ENCODE measurements at regions not wholly inside any gene's neighbourhood (a gene's known extent, or its start where the extent isn't known, plus 50 kb on each side); places are given as distances from the start of the nearest gene placed in this dataset.

DNA sequence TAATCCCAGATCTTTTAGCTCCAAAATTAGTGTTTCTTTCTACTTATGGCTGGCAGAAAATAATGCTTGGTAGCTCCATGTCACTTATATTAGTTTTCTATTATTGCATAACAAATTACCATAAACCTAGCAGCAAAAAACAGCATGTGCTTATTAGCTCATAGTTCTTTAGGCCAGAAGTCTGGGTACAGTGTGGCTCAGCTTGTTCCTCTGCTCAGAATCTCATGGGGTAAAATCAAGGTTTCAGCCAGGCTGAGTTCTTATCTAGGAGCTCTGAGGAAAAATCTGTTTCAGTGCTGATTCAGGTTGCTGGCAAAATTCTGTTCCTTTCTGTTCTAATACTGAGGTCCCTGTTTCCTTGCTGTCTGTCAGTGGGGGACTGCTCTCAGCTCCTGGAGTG lies 101.1 kb downstream of the CT47B1 start:
- DNase-seq (ENCODE audit: extremely low read depth, insufficient read length): no peak
- Histone ChIP-seq H3K27me3 (replicated peaks; ENCODE audit: control insufficient read depth, insufficient read depth, low read length) (no peaks in the 10 kb centered on the region), H3K4me3 (replicated peaks; ENCODE audit: low read depth, low read length) (no peak overlapping the region), H3K36me3 (ENCODE audit: control insufficient read depth, insufficient read depth, low read length) (no peaks in the 10 kb centered on the region)
- TF ChIP-seq, protein P1, sequence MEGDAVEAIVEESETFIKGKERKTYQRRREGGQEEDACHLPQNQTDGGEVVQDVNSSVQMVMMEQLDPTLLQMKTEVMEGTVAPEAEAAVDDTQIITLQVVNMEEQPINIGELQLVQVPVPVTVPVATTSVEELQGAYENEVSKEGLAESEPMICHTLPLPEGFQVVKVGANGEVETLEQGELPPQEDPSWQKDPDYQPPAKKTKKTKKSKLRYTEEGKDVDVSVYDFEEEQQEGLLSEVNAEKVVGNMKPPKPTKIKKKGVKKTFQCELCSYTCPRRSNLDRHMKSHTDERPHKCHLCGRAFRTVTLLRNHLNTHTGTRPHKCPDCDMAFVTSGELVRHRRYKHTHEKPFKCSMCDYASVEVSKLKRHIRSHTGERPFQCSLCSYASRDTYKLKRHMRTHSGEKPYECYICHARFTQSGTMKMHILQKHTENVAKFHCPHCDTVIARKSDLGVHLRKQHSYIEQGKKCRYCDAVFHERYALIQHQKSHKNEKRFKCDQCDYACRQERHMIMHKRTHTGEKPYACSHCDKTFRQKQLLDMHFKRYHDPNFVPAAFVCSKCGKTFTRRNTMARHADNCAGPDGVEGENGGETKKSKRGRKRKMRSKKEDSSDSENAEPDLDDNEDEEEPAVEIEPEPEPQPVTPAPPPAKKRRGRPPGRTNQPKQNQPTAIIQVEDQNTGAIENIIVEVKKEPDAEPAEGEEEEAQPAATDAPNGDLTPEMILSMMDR (IDR thresholded peaks at IDR 0.05; ENCODE audit: insufficient read depth, low read length, poor library complexity, severe bottlenecking): no peak

DNA sequence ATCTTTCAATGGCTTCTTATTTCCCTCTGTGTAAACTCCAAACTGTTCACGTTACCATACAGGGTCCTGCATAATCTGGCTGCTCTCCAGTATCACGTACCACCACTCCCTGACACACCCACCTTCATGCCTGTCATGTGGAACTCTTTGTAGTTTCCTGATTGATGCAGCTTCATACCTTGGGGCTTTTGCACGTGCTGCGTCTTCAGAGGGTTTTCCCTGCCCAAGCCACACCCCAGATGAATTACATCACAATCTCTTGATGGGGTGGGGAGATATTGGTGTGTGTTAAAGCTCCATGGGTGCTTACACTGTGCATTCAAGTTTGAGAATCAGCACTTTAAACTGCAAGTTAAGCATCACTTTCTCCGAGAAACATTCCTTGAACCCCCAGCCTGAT lies 101.9 kb downstream of the CT47B1 start:
- TF ChIP-seq, protein P1 (IDR thresholded peaks at IDR 0.05; ENCODE audit: insufficient read depth, low read length, poor library complexity, severe bottlenecking): no peak
- no peak for DNase-seq (ENCODE audit: extremely low read depth, insufficient read length)

DNA sequence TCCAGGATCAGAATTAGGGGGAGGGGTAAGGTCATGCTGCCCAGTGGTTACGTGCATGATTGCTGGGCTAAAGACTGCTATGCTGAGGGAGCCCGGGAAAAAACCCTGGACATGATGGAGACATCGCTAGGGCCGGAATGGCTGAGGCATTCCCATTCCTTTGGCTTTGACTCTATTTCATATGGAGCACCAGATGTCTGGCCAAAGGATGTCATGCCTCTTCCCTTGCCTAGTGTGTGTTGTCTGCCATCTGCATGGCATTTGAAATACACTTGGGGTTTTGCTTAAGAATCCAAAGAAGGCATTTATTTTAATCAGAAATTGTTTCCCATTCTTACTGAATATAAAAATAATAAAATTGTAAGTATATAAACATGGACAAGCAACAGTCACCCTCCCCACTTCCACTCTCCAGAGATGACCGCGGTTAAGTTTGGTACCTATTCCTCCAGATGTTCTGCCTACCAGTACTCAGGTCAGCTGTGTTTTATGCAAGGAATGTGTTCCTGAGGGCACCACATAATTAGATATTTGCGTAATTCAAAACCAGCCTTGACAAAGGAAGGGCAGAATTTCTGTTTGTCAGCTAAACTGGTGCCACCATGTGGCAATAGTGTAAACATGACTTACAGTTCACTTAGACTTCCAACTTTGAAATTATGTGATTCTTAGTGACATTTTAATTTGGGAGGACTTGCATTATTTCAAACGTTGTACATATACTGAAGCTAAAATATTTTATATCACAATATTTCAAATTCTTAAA lies 105.9 kb downstream of the CT47B1 start:
- DNase-seq (ENCODE audit: extremely low read depth, insufficient read length): peak; percentile 13
- Histone ChIP-seq H3K27me3 (replicated peaks; ENCODE audit: control insufficient read depth, insufficient read depth, low read length) (no peaks in the 10 kb centered on the region), H3K36me3 (ENCODE audit: control insufficient read depth, insufficient read depth, low read length) (no peaks in the 10 kb centered on the region), H3K4me3 (replicated peaks; ENCODE audit: low read depth, low read length) (no peak overlapping the region)
- TF ChIP-seq, protein P1 (IDR thresholded peaks at IDR 0.05; ENCODE audit: insufficient read depth, low read length, poor library complexity, severe bottlenecking): peak; percentile 35

More for the DNA sequence above, 101.9 kb downstream of the CT47B1 start:
- H3K27me3 ChIP-seq (replicated peaks; ENCODE audit: control insufficient read depth, insufficient read depth, low read length): no peaks in the 10 kb centered on the region
- no peaks in the 10 kb centered on the region for H3K36me3 ChIP-seq (ENCODE audit: control insufficient read depth, insufficient read depth, low read length)
- H3K4me3 ChIP-seq (replicated peaks; ENCODE audit: low read depth, low read length): no peak overlapping the region

DNA sequence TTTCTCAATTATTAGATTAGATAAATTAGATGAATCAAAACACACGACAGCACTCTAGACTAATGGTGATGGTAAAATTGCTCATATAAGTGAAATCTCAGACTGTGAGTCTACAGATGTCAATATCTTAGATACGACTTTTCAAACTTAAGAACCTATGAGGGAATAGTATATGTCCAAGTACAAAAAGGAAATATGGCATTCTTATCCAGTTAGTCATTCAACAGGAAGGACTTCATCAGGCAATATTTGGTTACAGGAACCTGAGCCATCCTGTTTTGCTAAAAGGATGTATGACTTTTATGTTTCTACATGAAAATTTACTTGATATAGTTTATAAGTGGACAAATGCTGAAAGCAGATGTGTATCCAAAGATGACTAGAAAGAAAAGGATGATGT lies 107.0 kb downstream of the CT47B1 start:
- TF ChIP-seq, protein P1 (IDR thresholded peaks at IDR 0.05; ENCODE audit: insufficient read depth, low read length, poor library complexity, severe bottlenecking): no peak
- no peak for DNase-seq (ENCODE audit: extremely low read depth, insufficient read length)
- H3K4me3 ChIP-seq (replicated peaks; ENCODE audit: low read depth, low read length): no peak overlapping the region
- no peaks in the 10 kb centered on the region for H3K36me3 ChIP-seq (ENCODE audit: control insufficient read depth, insufficient read depth, low read length)
- H3K27me3 ChIP-seq (replicated peaks; ENCODE audit: control insufficient read depth, insufficient read depth, low read length): no peaks in the 10 kb centered on the region

DNA sequence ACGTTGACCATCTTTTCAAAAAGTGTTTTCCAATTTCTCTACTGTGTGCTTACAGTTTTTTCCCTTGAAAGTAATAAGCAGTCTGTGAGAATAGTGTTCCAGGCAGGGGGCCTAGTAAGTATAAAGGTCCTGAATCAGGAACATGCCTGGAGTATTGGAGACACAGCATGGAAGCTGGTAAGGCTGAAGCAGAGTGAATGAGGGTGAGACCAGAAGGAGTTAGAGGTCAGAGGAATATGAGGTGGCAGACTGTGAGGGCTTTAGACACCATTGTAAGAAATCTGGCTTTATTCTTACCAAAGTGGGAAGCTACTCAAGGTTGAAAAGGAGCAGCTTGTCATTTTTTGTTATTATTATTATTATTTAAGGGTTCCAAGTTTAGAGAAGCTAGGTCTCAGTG lies 107.4 kb downstream of the CT47B1 start:
- DNase-seq (ENCODE audit: extremely low read depth, insufficient read length): no peak
- TF ChIP-seq, protein P1 (IDR thresholded peaks at IDR 0.05; ENCODE audit: insufficient read depth, low read length, poor library complexity, severe bottlenecking): no peak
- H3K4me3 ChIP-seq (replicated peaks; ENCODE audit: low read depth, low read length): no peak overlapping the region
- no peaks in the 10 kb centered on the region for H3K36me3 ChIP-seq (ENCODE audit: control insufficient read depth, insufficient read depth, low read length)
- no peaks in the 10 kb centered on the region for H3K27me3 ChIP-seq (replicated peaks; ENCODE audit: control insufficient read depth, insufficient read depth, low read length)

Measured in GM06990 (cell line).